Loucy (cell line): ENCODE measurements at regions not wholly inside any gene's neighbourhood (a gene's known extent, or its start where the extent isn't known, plus 50 kb on each side); places are given as distances from the start of the nearest gene placed in this dataset.

Experiments
- CTCF ChIP-seq: fragments of 200-600 bp; sonication (generic); conservative IDR thresholded peaks from 2 replicates; pipeline ENCODE4 v1.5.1; 2014; ENCODE audit warnings: mild to moderate bottlenecking, antibody characterized with exemption, low read length
- EZH2phosphoT487 ChIP-seq: fragments of 200-600 bp; IDR thresholded peaks from 2 replicates; pipeline ENCODE4 v1.6.1; 2018; ENCODE audit warnings: antibody characterized with exemption, mild to moderate bottlenecking, moderate library complexity, borderline replicate concordance

GRCh38 chr4:27966664-27967063 is 1106.0 kb downstream of the STIM2 start:
- no peak for TF ChIP-seq CTCF
- no peak for TF ChIP-seq EZH2phosphoT487
